ENCODE measurements at regions not wholly inside any gene's neighbourhood (a gene's known extent, or its start where the extent isn't known, plus 50 kb on each side); places are given as distances from the start of the nearest gene placed in this dataset.
A peak's percentile ranks its signal among the peaks of the same experiment; 100 is the strongest.

DNA sequence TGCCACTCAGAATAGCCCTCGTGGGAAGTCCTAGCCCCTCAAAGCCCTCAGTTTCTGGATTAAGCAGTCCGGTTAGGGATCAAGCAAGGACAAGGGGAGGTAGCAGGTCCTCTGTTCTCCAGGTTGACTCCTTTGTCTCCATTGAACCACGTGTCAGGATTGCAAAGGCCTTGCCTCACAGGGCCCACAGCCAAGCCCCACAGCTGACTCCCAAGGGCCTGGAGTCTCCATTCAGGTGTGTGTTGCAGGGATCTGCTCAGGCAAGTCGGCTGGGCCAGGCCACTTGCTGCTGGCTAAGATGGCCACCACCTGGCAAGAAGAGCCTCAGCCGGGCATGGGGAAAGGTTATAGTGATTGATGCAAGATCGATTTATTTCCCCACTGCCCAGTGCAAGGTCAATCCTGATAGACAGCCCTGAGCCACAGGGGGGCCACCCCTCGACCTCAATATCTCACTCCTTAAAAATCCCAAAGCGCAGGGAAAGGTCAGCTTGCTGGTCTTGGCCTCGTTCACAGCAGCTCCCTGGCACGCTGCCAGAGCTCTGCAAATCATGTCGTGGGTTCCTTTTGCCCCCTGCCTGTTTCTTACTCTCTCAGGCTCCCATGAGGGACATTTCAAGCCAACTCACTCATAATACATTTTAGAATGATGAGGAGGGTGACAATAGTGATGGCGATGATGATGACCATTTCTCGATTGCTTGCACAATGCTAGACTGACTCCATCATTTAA, 75.9 kb downstream of the EDN3 start:
- TF ChIP-seq POLR2A (IDR thresholded peaks at IDR 0.05) (no peak), POLR2AphosphoS5 (IDR thresholded peaks at IDR 0.05) (no peak)
- TF ChIP-seq, protein P1, sequence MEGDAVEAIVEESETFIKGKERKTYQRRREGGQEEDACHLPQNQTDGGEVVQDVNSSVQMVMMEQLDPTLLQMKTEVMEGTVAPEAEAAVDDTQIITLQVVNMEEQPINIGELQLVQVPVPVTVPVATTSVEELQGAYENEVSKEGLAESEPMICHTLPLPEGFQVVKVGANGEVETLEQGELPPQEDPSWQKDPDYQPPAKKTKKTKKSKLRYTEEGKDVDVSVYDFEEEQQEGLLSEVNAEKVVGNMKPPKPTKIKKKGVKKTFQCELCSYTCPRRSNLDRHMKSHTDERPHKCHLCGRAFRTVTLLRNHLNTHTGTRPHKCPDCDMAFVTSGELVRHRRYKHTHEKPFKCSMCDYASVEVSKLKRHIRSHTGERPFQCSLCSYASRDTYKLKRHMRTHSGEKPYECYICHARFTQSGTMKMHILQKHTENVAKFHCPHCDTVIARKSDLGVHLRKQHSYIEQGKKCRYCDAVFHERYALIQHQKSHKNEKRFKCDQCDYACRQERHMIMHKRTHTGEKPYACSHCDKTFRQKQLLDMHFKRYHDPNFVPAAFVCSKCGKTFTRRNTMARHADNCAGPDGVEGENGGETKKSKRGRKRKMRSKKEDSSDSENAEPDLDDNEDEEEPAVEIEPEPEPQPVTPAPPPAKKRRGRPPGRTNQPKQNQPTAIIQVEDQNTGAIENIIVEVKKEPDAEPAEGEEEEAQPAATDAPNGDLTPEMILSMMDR (IDR thresholded peaks at IDR 0.05 in 8 of 11, conservative IDR thresholded peaks at IDR 0.05 in 3 of 11): no peak
- Histone ChIP-seq H3K4me3 (no peak overlapping the region), H3K36me3 (no peaks in the 10 kb centered on the region), H3K4me1 (no peaks in the 10 kb centered on the region), H3K27ac (no peak overlapping the region), H3K9me3 (no peaks in the 10 kb centered on the region), H3K27me3 (replicated peaks in 1 of 7) (peaks cover 0 to 6% (median 0%) of the 10 kb centered on the region in 7 donors)
- DNase-seq: no peak
- intact Hi-C loops (cut with DNase I; ENCODE audit: low total_unique reads): no loop called here
- 63 to 74% (median 67%) methylated on average over 12 to 13 of the region's 13 CpGs for WGBS, 5 donors

DNA sequence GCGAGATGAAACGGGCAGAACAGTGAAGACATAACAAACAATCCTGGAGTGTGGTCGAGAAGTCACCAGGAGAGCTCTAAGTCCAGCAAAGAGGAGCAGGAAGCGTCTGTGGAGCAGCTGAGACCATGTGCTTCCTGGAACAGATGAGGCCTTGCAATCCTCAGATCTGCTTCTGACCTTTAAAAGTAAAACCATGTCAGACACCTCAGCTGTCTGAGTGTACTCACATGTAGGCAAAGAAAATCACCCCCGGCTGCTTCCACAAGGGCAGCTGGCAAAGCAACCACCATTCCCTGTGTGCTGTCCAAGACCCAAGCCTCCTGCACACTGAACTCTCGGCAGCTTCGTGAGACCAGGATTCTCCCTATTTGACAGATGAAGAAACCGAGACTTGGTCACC, 76.6 kb downstream of the EDN3 start:
- TF ChIP-seq, protein P1 (IDR thresholded peaks at IDR 0.05 in 8 of 11, conservative IDR thresholded peaks at IDR 0.05 in 3 of 11): no peak
- TF ChIP-seq POLR2AphosphoS5 (IDR thresholded peaks at IDR 0.05): no peak
- TF ChIP-seq POLR2A (IDR thresholded peaks at IDR 0.05): no peak
- no peaks in the 10 kb centered on the region for H3K9me3 ChIP-seq
- no peaks in the 10 kb centered on the region for H3K36me3 ChIP-seq
- H3K27ac ChIP-seq: no peak overlapping the region
- H3K27me3 ChIP-seq (replicated peaks in 1 of 7): peaks cover 0 to 11% (median 0%) of the 10 kb centered on the region in 7 donors
- no peak for DNase-seq
- WGBS, 5 donors: 51 to 61% (median 52%) methylated on average over 8 of the region's 8 CpGs
- no peaks in the 10 kb centered on the region for H3K4me1 ChIP-seq
- H3K4me3 ChIP-seq: no peak overlapping the region
- intact Hi-C loops (cut with DNase I; ENCODE audit: low total_unique reads): no loop called here

DNA sequence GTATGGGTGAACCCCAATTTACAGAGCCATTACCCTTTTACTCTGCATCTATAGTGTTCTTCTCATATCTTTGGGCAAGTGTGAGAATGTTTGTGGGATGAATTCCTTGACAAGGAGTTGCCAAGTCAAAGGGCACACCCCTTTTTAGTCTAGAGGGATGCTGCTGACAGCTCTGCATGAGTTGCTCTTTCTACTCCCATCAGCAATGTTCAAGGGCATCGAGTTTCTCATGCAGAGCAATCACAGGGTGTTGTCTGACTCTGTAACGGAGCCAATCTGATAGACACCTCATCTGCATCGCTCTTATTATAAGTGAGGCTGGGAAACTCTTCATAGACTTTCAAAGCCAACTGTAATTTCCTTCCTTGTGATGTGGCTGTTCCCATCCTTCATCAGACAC, 77.4 kb downstream of the EDN3 start:
- no peak for TF ChIP-seq POLR2A (IDR thresholded peaks at IDR 0.05)
- no peak for TF ChIP-seq POLR2AphosphoS5 (IDR thresholded peaks at IDR 0.05)
- TF ChIP-seq, protein P1 (IDR thresholded peaks at IDR 0.05 in 8 of 11, conservative IDR thresholded peaks at IDR 0.05 in 3 of 11): no peak
- H3K9me3 ChIP-seq: no peaks in the 10 kb centered on the region
- H3K27me3 ChIP-seq (replicated peaks in 1 of 7): peaks cover 0 to 15% (median 0%) of the 10 kb centered on the region in 7 donors
- H3K4me1 ChIP-seq: no peaks in the 10 kb centered on the region
- H3K27ac ChIP-seq: peak overlapping the region in 2 of 8 donors; percentile 2 to 32
- WGBS, 5 donors: 66 to 84% (median 70%) methylated on average over 3 of the region's 3 CpGs
- no peaks in the 10 kb centered on the region for H3K36me3 ChIP-seq
- no peak for DNase-seq
- intact Hi-C loops (cut with DNase I; ENCODE audit: low total_unique reads): no loop called here
- no peak overlapping the region for H3K4me3 ChIP-seq

DNA sequence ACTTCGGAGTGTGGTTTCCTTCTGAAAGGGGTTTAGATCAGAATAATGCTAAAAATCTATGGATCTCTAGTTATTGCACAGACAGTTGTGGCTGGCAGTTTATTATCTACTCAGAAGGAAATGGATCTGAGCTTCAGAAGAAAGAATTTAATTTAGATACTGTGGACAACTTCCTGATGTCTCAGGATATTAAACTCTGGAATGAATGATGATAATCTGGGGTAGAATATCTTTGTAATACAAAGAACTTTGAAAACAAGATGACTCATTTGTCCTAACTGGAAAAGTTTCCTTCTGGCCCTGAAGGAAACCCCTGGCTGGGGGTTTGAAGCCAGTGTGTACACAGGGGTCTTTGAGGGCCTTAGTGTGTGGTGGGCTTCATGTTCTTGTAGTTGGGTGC, 78.0 kb downstream of the EDN3 start:
- Histone ChIP-seq H3K4me3 (no peak overlapping the region), H3K36me3 (no peaks in the 10 kb centered on the region), H3K9me3 (no peaks in the 10 kb centered on the region), H3K27me3 (replicated peaks in 1 of 7) (peaks cover 0 to 15% (median 0%) of the 10 kb centered on the region in 7 donors), H3K4me1 (no peaks in the 10 kb centered on the region), H3K27ac (peak overlapping the region in 2 of 8 donors; percentile 32 to 39)
- WGBS, 5 donors: 87 to 91% (median 87%) methylated on average over 1 of the region's 1 CpG
- intact Hi-C loops (cut with DNase I; ENCODE audit: low total_unique reads): no loop called here
- TF ChIP-seq POLR2A (IDR thresholded peaks at IDR 0.05) (no peak), POLR2AphosphoS5 (IDR thresholded peaks at IDR 0.05) (no peak)
- TF ChIP-seq, protein P1 (IDR thresholded peaks at IDR 0.05 in 8 of 11, conservative IDR thresholded peaks at IDR 0.05 in 3 of 11): no peak
- DNase-seq: no peak
